Tibial nerve (tissue), 4 donors: ENCODE measurements at regions not wholly inside any gene's neighbourhood (a gene's known extent, or its start where the extent isn't known, plus 50 kb on each side); places are given as distances from the start of the nearest gene placed in this dataset.

Experiments
- DNase-seq, 2 donors: peaks; one replicate each; pipeline ENCODE4 v3.0.0-alpha.2; 2019; ENCODE audit warnings: low spot score in 2 of 2
- H3K27ac ChIP-seq, 4 donors: fragments of 200-600 bp; sonication (generic) in 3 of 4; one replicate each; pipeline ENCODE4 v1.5.1; 2017 to 2019; ENCODE audit warnings: mild to moderate bottlenecking in 1 of 4
- H3K27me3 ChIP-seq, 2 donors: fragments of 200-600 bp; sonication (generic) in 1 of 2; one replicate each; pipeline versions ENCODE4 v1.5.1 to v1.6.0; 2017 to 2019
- H3K36me3 ChIP-seq, 3 donors: fragments of 200-600 bp; sonication (generic); one replicate each; pipeline ENCODE4 v1.5.1; 2018 to 2019
- H3K4me1 ChIP-seq, 4 donors: fragments of 200-600 bp; sonication (generic) in 3 of 4; one replicate each; pipeline ENCODE4 v1.5.1; 2017 to 2019
- H3K4me3 ChIP-seq, 4 donors: fragments of 200-600 bp; sonication (generic) in 3 of 4; one replicate each; pipeline ENCODE4 v1.5.1; 2017 to 2019; ENCODE audit warnings: mild to moderate bottlenecking in 1 of 4, moderate library complexity in 1 of 4
- H3K9me3 ChIP-seq, 4 donors: fragments of 200-600 bp; sonication (generic) in 3 of 4; one replicate each; pipeline ENCODE4 v1.5.1; 2017 to 2019
- EP300 ChIP-seq, 2 donors: sonication (generic); formaldehyde crosslinking; IDR thresholded peaks; one replicate each; pipeline ENCODE4 v1.6.1; 2017; ENCODE audit warnings: antibody characterized with exemption in 2 of 2, mild to moderate bottlenecking in 1 of 2
- POLR2A ChIP-seq, 2 donors: fragments of 450-650 bp; IDR thresholded peaks; one replicate each; pipeline ENCODE4 v1.6.1; 2017; ENCODE audit warnings: antibody characterized with exemption in 2 of 2, mild to moderate bottlenecking in 2 of 2, moderate library complexity in 2 of 2
- WGBS, 2 donors: methylation state at CpG; one replicate each; pipeline ENCODE4 v1.1.5; 2018; 5-methylcytosine and 5-hydroxymethylcytosine counted together
- TF ChIP-seq, protein P1 (sequence below), 5 experiments: fragments of 200-600 bp in 3 of 5; fragments of 450-650 bp in 2 of 5; sonication (generic) in 3 of 5; IDR thresholded peaks; one replicate each; pipeline ENCODE4 v1.5.1; 2016 to 2019; ENCODE audit warnings: antibody characterized with exemption in 5 of 5, mild to moderate bottlenecking in 3 of 5, moderate library complexity in 2 of 5

DNA sequence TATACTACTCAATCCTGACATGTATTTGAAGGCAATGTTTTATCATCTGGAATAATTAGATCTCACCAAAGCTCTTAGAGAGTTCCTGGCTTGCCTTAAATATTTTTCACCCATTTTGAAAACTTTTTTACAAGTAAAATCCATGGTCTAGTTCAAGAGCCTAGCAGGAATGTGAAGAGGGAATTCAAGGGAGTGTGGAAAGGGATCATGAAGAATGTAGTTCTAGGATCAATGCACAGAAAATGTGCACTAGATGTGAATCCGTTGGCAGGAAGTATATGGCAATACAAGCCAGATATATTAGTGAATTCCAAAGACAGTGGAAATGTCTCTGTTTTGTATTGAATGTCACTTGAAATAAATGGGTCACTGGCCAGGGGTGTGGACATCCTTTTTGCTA lies 167.9 kb upstream of the MOCS2 start:
- H3K4me3 ChIP-seq = no peak overlapping the region
- no peak overlapping the region for H3K27ac ChIP-seq
- WGBS, 2 donors = 71 to 80% methylated on average over 1 of the region's 1 CpG
- TF ChIP-seq, protein P1, sequence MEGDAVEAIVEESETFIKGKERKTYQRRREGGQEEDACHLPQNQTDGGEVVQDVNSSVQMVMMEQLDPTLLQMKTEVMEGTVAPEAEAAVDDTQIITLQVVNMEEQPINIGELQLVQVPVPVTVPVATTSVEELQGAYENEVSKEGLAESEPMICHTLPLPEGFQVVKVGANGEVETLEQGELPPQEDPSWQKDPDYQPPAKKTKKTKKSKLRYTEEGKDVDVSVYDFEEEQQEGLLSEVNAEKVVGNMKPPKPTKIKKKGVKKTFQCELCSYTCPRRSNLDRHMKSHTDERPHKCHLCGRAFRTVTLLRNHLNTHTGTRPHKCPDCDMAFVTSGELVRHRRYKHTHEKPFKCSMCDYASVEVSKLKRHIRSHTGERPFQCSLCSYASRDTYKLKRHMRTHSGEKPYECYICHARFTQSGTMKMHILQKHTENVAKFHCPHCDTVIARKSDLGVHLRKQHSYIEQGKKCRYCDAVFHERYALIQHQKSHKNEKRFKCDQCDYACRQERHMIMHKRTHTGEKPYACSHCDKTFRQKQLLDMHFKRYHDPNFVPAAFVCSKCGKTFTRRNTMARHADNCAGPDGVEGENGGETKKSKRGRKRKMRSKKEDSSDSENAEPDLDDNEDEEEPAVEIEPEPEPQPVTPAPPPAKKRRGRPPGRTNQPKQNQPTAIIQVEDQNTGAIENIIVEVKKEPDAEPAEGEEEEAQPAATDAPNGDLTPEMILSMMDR (IDR thresholded peaks at IDR 0.05) = no peak
- TF ChIP-seq EP300 (IDR thresholded peaks at IDR 0.05) (no peak), POLR2A (IDR thresholded peaks at IDR 0.05) (no peak)
- H3K27me3 ChIP-seq = no peaks in the 10 kb centered on the region
- no peak for DNase-seq
- no peaks in the 10 kb centered on the region for H3K36me3 ChIP-seq
- no peaks in the 10 kb centered on the region for H3K4me1 ChIP-seq
- H3K9me3 ChIP-seq = no peaks in the 10 kb centered on the region

DNA sequence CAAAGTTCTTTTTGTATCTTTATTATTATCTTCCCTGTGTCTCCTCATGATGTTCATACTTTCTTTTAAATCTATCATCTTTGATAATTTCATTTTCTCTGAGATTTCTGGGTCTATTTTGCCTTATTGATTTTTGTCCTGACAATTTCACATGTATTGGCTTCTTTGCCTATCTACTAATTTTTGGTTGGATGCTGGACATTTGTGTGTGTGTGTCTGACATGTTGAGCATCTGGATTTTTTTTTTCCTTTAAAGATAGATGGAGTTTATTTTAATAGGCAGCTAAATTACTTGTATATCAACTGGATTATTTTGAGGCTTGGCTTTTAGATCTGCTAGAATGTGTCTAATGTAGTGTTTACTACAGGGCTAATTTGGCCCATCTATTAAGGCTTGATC lies 178.0 kb upstream of the MOCS2 start:
- H3K4me1 ChIP-seq = no peaks in the 10 kb centered on the region
- DNase-seq = no peak
- no peaks in the 10 kb centered on the region for H3K36me3 ChIP-seq
- no peak overlapping the region for H3K4me3 ChIP-seq
- TF ChIP-seq POLR2A (IDR thresholded peaks at IDR 0.05) (no peak), EP300 (IDR thresholded peaks at IDR 0.05) (no peak)
- TF ChIP-seq, protein P1 (IDR thresholded peaks at IDR 0.05) = no peak
- no peaks in the 10 kb centered on the region for H3K27me3 ChIP-seq
- H3K9me3 ChIP-seq = peaks cover 0 to 33% (median 2%) of the 10 kb centered on the region in 4 donors
- H3K27ac ChIP-seq = no peak overlapping the region

DNA sequence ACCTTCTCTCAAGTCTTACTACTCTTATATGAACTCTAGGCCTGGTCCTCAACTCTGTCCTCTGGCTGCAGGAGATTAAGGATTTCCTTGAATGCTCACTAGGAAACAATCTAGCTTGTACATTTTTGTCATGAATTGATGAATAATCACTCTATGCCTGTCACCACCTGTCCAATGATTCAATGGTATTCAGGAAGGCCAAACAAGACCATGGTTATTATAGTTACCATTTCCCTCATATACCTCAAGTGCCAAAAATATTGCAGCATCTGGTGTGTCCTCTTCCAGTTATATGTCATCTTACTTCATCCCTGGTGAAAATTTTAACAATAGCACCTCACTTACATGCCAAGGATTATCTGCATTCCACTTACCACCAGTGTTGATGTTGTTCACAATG lies 179.0 kb upstream of the MOCS2 start:
- no peak overlapping the region for H3K4me3 ChIP-seq
- no peaks in the 10 kb centered on the region for H3K27me3 ChIP-seq
- no peak for DNase-seq
- no peak overlapping the region for H3K27ac ChIP-seq
- no peaks in the 10 kb centered on the region for H3K36me3 ChIP-seq
- peaks cover 0 to 29% (median 0%) of the 10 kb centered on the region in 4 donors for H3K9me3 ChIP-seq
- H3K4me1 ChIP-seq = no peaks in the 10 kb centered on the region
- TF ChIP-seq POLR2A (IDR thresholded peaks at IDR 0.05) (no peak), EP300 (IDR thresholded peaks at IDR 0.05) (no peak)
- TF ChIP-seq, protein P1 (IDR thresholded peaks at IDR 0.05) = no peak

DNA sequence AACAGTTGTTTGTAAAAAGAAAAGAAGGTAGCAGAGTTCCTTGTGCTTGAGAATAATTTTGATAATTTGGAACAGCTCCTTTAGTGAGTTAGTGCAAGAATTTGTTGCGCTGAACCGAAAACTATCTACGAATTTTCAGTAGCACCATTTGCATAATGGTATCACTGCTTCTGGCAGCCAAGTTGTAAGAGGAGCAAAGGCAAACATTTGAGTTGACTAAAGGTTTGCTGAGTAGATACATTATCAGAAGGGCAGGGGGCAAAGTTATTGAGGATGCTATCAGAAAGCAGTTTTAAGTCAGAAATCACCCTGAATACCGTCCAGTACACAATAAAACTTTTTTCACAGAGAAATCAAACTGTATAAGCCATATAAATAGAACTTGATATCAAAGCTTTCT lies 181.5 kb upstream of the MOCS2 start:
- Histone ChIP-seq H3K27ac (no peak overlapping the region), H3K27me3 (no peaks in the 10 kb centered on the region), H3K4me1 (no peaks in the 10 kb centered on the region), H3K9me3 (peaks cover 0 to 26% (median 0%) of the 10 kb centered on the region in 4 donors), H3K4me3 (no peak overlapping the region), H3K36me3 (no peaks in the 10 kb centered on the region)
- WGBS, 2 donors = 67 to 81% methylated on average over 4 of the region's 4 CpGs
- TF ChIP-seq, protein P1 (IDR thresholded peaks at IDR 0.05) = no peak
- TF ChIP-seq POLR2A (IDR thresholded peaks at IDR 0.05) (no peak), EP300 (IDR thresholded peaks at IDR 0.05) (no peak)
- no peak for DNase-seq

DNA sequence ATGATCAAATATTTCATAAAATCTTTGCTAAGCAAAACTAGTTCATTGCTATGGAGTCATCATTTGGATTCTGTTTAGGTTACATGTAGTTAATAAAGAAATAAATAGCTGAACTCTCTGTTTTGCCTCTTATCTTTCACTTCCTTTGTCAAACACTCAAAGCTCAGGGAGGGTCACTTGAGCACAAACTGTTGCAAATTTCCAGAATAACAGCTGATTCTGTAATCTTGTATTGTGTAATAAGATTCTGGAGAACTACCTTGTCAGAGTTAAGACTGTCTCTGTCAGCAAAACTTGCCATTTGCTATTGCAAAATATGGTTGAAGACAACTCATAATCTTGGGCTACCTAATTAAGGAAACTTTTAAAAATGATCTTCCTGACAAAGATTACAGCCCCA lies 182.0 kb upstream of the MOCS2 start:
- Histone ChIP-seq H3K27ac (no peak overlapping the region), H3K9me3 (peaks cover 0 to 21% (median 0%) of the 10 kb centered on the region in 4 donors), H3K27me3 (no peaks in the 10 kb centered on the region), H3K36me3 (no peaks in the 10 kb centered on the region), H3K4me3 (no peak overlapping the region), H3K4me1 (no peaks in the 10 kb centered on the region)
- TF ChIP-seq EP300 (IDR thresholded peaks at IDR 0.05) (peak in 1 of 2 donors; percentile 68), POLR2A (IDR thresholded peaks at IDR 0.05) (no peak)
- DNase-seq = no peak

DNA sequence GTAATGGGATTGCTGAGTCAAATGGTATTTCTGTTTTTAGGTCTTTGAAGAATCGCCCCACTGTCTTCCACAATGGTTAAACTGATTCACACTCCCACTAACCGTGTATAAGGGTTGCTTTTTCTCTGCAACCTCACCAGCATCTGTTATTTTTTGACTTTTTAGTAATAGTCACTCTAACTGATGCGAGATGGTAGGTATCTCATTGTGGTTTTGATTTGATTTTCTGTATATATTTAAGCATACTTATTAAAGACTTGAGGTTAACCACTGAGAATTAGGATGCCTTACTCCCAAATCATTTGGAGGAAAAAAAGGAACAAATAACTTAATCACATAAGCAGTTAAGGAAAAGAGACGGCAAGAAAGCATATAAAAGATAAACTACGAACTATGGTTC lies 181.6 kb upstream of the FST start:
- no peaks in the 10 kb centered on the region for H3K9me3 ChIP-seq
- H3K27ac ChIP-seq = no peak overlapping the region
- no peaks in the 10 kb centered on the region for H3K27me3 ChIP-seq
- no peak for DNase-seq
- WGBS, 2 donors = 88 to 90% methylated on average over 5 of the region's 5 CpGs
- H3K4me1 ChIP-seq = no peaks in the 10 kb centered on the region
- TF ChIP-seq EP300 (IDR thresholded peaks at IDR 0.05) (no peak), POLR2A (IDR thresholded peaks at IDR 0.05) (no peak)
- TF ChIP-seq, protein P1 (IDR thresholded peaks at IDR 0.05) = no peak
- no peak overlapping the region for H3K4me3 ChIP-seq
- no peaks in the 10 kb centered on the region for H3K36me3 ChIP-seq
